ENCODE measurements at regions not wholly inside any gene's neighbourhood (a gene's known extent, or its start where the extent isn't known, plus 50 kb on each side); places are given as distances from the start of the nearest gene placed in this dataset.

DNA sequence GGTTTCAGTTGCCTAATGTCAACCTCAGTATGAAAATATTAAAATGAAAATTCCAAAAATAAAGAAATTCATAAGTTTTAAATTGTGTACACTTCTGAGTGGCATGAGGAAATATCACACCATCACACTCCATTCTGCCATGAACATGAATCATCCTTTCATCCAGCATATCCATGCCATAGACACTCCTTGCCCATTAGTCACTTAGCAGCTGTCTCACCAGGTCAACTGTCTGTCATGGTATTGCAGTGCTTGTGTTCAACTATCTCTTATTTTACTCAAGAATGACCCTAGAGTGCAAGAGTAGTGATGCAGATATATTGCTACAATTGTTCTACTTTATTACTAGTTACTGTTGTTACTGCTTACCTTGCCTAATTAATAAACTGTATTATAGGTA is 712.4 kb downstream of the EPHA7 start:
- Histone ChIP-seq H3K4me3 (replicated peaks; ENCODE audit: insufficient read depth, low read length) (no peak overlapping the region), H3K27ac (replicated peaks) (no peak overlapping the region), H3K27me3 (ENCODE audit: insufficient read depth, poor library complexity, severe bottlenecking) (no peaks in the 10 kb centered on the region)
- TF ChIP-seq POLR2AphosphoS5 (IDR thresholded peaks at IDR 0.05; ENCODE audit: low read depth) = no peak
- TF ChIP-seq, protein P1, sequence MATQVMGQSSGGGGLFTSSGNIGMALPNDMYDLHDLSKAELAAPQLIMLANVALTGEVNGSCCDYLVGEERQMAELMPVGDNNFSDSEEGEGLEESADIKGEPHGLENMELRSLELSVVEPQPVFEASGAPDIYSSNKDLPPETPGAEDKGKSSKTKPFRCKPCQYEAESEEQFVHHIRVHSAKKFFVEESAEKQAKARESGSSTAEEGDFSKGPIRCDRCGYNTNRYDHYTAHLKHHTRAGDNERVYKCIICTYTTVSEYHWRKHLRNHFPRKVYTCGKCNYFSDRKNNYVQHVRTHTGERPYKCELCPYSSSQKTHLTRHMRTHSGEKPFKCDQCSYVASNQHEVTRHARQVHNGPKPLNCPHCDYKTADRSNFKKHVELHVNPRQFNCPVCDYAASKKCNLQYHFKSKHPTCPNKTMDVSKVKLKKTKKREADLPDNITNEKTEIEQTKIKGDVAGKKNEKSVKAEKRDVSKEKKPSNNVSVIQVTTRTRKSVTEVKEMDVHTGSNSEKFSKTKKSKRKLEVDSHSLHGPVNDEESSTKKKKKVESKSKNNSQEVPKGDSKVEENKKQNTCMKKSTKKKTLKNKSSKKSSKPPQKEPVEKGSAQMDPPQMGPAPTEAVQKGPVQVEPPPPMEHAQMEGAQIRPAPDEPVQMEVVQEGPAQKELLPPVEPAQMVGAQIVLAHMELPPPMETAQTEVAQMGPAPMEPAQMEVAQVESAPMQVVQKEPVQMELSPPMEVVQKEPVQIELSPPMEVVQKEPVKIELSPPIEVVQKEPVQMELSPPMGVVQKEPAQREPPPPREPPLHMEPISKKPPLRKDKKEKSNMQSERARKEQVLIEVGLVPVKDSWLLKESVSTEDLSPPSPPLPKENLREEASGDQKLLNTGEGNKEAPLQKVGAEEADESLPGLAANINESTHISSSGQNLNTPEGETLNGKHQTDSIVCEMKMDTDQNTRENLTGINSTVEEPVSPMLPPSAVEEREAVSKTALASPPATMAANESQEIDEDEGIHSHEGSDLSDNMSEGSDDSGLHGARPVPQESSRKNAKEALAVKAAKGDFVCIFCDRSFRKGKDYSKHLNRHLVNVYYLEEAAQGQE (IDR thresholded peaks at IDR 0.05; ENCODE audit: insufficient replicate concordance, low read depth) = no peak
- TF ChIP-seq, protein P2, sequence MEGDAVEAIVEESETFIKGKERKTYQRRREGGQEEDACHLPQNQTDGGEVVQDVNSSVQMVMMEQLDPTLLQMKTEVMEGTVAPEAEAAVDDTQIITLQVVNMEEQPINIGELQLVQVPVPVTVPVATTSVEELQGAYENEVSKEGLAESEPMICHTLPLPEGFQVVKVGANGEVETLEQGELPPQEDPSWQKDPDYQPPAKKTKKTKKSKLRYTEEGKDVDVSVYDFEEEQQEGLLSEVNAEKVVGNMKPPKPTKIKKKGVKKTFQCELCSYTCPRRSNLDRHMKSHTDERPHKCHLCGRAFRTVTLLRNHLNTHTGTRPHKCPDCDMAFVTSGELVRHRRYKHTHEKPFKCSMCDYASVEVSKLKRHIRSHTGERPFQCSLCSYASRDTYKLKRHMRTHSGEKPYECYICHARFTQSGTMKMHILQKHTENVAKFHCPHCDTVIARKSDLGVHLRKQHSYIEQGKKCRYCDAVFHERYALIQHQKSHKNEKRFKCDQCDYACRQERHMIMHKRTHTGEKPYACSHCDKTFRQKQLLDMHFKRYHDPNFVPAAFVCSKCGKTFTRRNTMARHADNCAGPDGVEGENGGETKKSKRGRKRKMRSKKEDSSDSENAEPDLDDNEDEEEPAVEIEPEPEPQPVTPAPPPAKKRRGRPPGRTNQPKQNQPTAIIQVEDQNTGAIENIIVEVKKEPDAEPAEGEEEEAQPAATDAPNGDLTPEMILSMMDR (IDR thresholded peaks at IDR 0.05; ENCODE audit: insufficient read depth, low read length) = no peak
- no peak for TF ChIP-seq SPI1 (IDR thresholded peaks at IDR 0.05; ENCODE audit: borderline replicate concordance, low read depth)
- TF ChIP-seq GABPA (IDR thresholded peaks at IDR 0.05; ENCODE audit: low read depth) = no peak
- DNase-seq (ENCODE audit: low read depth in 1 of 2, low spot score in 1 of 2) = peak in 1 of 2 experiments; percentile 2

DNA sequence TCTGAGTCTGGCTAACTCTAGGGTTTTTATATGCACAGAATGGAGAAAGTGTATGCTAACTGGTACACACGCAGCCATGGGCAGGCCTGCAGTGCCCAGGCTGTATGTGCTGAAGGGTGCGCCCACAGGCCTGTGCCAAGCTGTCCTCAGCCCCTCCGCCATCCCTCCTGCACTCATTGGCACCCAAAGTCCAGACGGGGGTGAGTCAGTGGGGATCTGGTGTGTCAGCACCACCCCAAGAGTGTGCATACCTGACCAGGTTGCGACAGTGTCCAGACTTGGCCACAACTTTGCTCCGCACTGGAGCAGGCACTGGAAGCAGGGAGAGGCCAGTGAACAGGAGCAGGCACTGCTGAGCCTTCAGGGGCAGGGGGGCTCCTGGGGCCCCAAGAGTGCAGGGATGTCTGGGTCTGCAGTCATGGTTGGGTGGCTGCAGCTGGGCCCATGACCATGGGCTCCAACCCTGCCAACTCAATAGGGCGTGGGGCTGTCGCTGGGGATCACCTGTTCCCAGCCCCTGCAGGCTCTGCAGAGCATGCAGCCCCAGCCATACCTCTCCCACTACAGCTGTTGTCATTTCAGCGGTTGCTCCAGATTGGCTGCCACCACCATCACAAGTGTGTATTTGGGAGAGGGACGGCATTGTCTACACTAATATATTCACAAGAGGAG is 717.8 kb downstream of the EPHA7 start:
- no peak overlapping the region for H3K4me3 ChIP-seq (replicated peaks; ENCODE audit: insufficient read depth, low read length)

DNA sequence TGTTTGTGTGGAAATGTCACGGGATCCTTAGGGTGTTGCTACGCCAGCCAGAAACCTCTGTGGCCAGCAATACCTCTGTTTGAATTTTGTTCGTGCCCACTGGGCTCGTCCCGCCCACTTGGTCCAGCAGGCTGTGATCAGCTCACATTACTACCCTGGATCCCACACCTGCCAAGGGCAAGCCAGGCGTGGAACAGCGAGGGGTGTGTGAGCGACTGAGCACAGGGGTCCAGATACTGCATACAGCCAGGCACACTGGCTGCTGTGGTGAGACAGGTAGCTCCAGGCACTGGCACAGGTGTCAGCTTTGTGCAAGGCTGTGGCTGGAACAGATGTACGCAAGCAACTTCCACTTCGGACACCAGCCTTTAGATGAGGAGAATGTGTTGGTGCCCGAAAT is 718.9 kb downstream of the EPHA7 start:
- H3K4me3 ChIP-seq (replicated peaks; ENCODE audit: insufficient read depth, low read length) = no peak overlapping the region
- TF ChIP-seq GABPA (IDR thresholded peaks at IDR 0.05; ENCODE audit: low read depth) = no peak
- TF ChIP-seq, protein P2 (IDR thresholded peaks at IDR 0.05; ENCODE audit: insufficient read depth, low read length) = no peak
- TF ChIP-seq, protein P1 (IDR thresholded peaks at IDR 0.05; ENCODE audit: insufficient replicate concordance, low read depth) = no peak
- TF ChIP-seq SPI1 (IDR thresholded peaks at IDR 0.05; ENCODE audit: borderline replicate concordance, low read depth) = no peak
- no peak for TF ChIP-seq POLR2AphosphoS5 (IDR thresholded peaks at IDR 0.05; ENCODE audit: low read depth)
- no peaks in the 10 kb centered on the region for H3K27me3 ChIP-seq (ENCODE audit: insufficient read depth, poor library complexity, severe bottlenecking)
- DNase-seq (ENCODE audit: low read depth in 1 of 2, low spot score in 1 of 2) = no peak
- no peak overlapping the region for H3K27ac ChIP-seq (replicated peaks)

More for the DNA sequence above, 717.8 kb downstream of the EPHA7 start:
- TF ChIP-seq, protein P1 (IDR thresholded peaks at IDR 0.05; ENCODE audit: insufficient replicate concordance, low read depth) = no peak
- TF ChIP-seq, protein P2 (IDR thresholded peaks at IDR 0.05; ENCODE audit: insufficient read depth, low read length) = no peak
- TF ChIP-seq GABPA (IDR thresholded peaks at IDR 0.05; ENCODE audit: low read depth) = no peak
- no peak for TF ChIP-seq SPI1 (IDR thresholded peaks at IDR 0.05; ENCODE audit: borderline replicate concordance, low read depth)
- no peak for TF ChIP-seq POLR2AphosphoS5 (IDR thresholded peaks at IDR 0.05; ENCODE audit: low read depth)
- Histone ChIP-seq H3K27me3 (ENCODE audit: insufficient read depth, poor library complexity, severe bottlenecking) (no peaks in the 10 kb centered on the region), H3K27ac (replicated peaks) (no peak overlapping the region)
- no peak for DNase-seq (ENCODE audit: low read depth in 1 of 2, low spot score in 1 of 2)
